OCI-LY7 (cell line): ENCODE measurements at regions not wholly inside any gene's neighbourhood (a gene's known extent, or its start where the extent isn't known, plus 50 kb on each side); places are given as distances from the start of the nearest gene placed in this dataset.

Experiments
- BruUV-seq: library from RNA; stranded (reverse); fragments of 400-500 nt; replicated peaks from 2 replicates; lab custom pipeline; 2021; lab: Mats Ljungman, UMichigan
- CTCF ChIA-PET: fragments of 300-600 bp; sonication (Branson Sonifier 250); formaldehyde crosslinking; loops from one replicate; lab custom pipeline; 2022; ENCODE audit warnings: antibody characterized with exemption; ENCODE audit not compliant: unreplicated experiment; lab: Charles Lee
- POLR2A ChIA-PET: fragments of 300-600 bp; sonication (Branson Sonifier 250); formaldehyde crosslinking; loops from one replicate; lab custom pipeline; 2022; ENCODE audit warnings: antibody characterized with exemption; lab: Charles Lee
- DNase-seq: peaks from one replicate; pipeline ENCODE4 v3.0.0-alpha.2; 2015; ENCODE audit warnings: low spot score
- H2AFZ ChIP-seq: fragments of 200-600 bp; sonication (generic), shearing (Covaris generic); 2 replicates; pipeline ENCODE4 v1.6.1; 2014; ENCODE audit warnings: mild to moderate bottlenecking, antibody characterized with exemption, low read length, moderate library complexity
- H3K27ac ChIP-seq: fragments of 200-600 bp; sonication (generic); 2 replicates; pipeline ENCODE4 v1.5.1; 2014; ENCODE audit warnings: mixed run types, low read depth, mild to moderate bottlenecking, moderate library complexity, low read length, inconsistent platforms; ENCODE audit not compliant: poor library complexity, severe bottlenecking
- H3K36me3 ChIP-seq: fragments of 200-600 bp; sonication (generic); 2 replicates; pipeline ENCODE4 v1.6.1; 2014; ENCODE audit warnings: mild to moderate bottlenecking, antibody characterized with exemption, low read length, moderate library complexity, mixed read lengths; ENCODE audit not compliant: insufficient read depth
- H3K4me1 ChIP-seq: fragments of 200-600 bp; sonication (generic); 2 replicates; pipeline ENCODE4 v1.5.1; 2014; ENCODE audit warnings: mild to moderate bottlenecking, low read length; ENCODE audit not compliant: insufficient read depth, poor library complexity, severe bottlenecking
- H3K4me2 ChIP-seq: fragments of 200-600 bp; sonication (generic); 2 replicates; pipeline ENCODE4 v1.6.1; 2014; ENCODE audit warnings: mild to moderate bottlenecking, low read length
- H3K4me3 ChIP-seq: fragments of 200-600 bp; sonication (generic); 2 replicates; pipeline ENCODE4 v1.5.1; 2014; ENCODE audit warnings: mild to moderate bottlenecking, low read depth, low read length; ENCODE audit not compliant: poor library complexity, severe bottlenecking
- H3K79me2 ChIP-seq: fragments of 200-600 bp; sonication (generic); 2 replicates; pipeline ENCODE4 v1.6.1; 2016; ENCODE audit warnings: low read depth, mild to moderate bottlenecking, low read length, moderate library complexity, mixed read lengths; ENCODE audit not compliant: insufficient read depth
- H3K9me2 ChIP-seq: fragments of 200-600 bp; sonication (generic); 2 replicates; pipeline ENCODE4 v1.6.1; 2016; ENCODE audit warnings: mild to moderate bottlenecking, low read length, mixed read lengths; ENCODE audit not compliant: insufficient read depth
- H3K9me3 ChIP-seq: fragments of 200-600 bp; sonication (generic); 2 replicates; pipeline ENCODE4 v1.6.1; 2014; ENCODE audit warnings: mild to moderate bottlenecking, mixed run types, low read length, mixed read lengths
- H4K20me1 ChIP-seq: fragments of 200-600 bp; sonication (generic); 2 replicates; pipeline ENCODE4 v1.6.1; 2014; ENCODE audit warnings: mild to moderate bottlenecking, antibody characterized with exemption, low read length, moderate library complexity, mixed read lengths; ENCODE audit not compliant: insufficient read depth
- CTCF ChIP-seq: fragments of 200-600 bp; sonication (generic); conservative IDR thresholded peaks from 2 replicates; pipeline ENCODE4 v1.5.1; 2014; ENCODE audit warnings: mild to moderate bottlenecking, antibody characterized with exemption, low read length, moderate library complexity, mixed read lengths
- EZH2phosphoT487 ChIP-seq: fragments of 200-600 bp; sonication (generic); IDR thresholded peaks from 2 replicates; pipeline ENCODE4 v1.6.1; 2018; ENCODE audit warnings: low read depth, borderline replicate concordance, mild to moderate bottlenecking, mixed run types, antibody characterized with exemption, low read length, moderate library complexity, mixed read lengths
- intact Hi-C: fragments of 100-400 bp; cut with micrococcal nuclease; formaldehyde crosslinking; loops from one replicate; pipeline ENCODE4 v1.10.0; 2022; ENCODE audit not compliant: unreplicated experiment

GRCh38 chr14:65954942-65955341 is 531.2 kb upstream of the CCDC196 start:
- H3K27ac ChIP-seq: no peak overlapping the region
- H3K4me3 ChIP-seq: no peak overlapping the region
- no TSS peak for BruUV-seq
- H3K9me3 ChIP-seq: no peaks in the 10 kb centered on the region
- no peak overlapping the region for H2AFZ ChIP-seq
- no peaks in the 10 kb centered on the region for H3K36me3 ChIP-seq
- peaks cover 5% of the 10 kb centered on the region for H3K4me1 ChIP-seq
- no peaks in the 10 kb centered on the region for H4K20me1 ChIP-seq
- no peak for TF ChIP-seq CTCF
- TF ChIP-seq EZH2phosphoT487: no peak
- no peak overlapping the region for H3K4me2 ChIP-seq
- CTCF ChIA-PET: no interaction called here
- DNase-seq: no peak
- intact Hi-C loops: no loop called here
- POLR2A ChIA-PET: no interaction called here
- H3K79me2 ChIP-seq: no peaks in the 10 kb centered on the region
- H3K9me2 ChIP-seq: no peaks in the 10 kb centered on the region

- Histone ChIP-seq H3K27ac (no peak overlapping the region), H3K79me2 (no peaks in the 10 kb centered on the region), H3K4me2 (no peak overlapping the region), H3K9me3 (no peaks in the 10 kb centered on the region), H2AFZ (no peak overlapping the region), H3K4me3 (no peak overlapping the region), H4K20me1 (no peaks in the 10 kb centered on the region), H3K9me2 (no peaks in the 10 kb centered on the region), H3K4me1 (peaks cover 5% of the 10 kb centered on the region), H3K36me3 (no peaks in the 10 kb centered on the region)
- ChIA-PET POLR2A (interaction anchor here (0.5 kb wide), 1 partner anchor 674 kb away, joined by 3 read pairs; no protein-coding TSS in a partner anchor), CTCF (no interaction called here)
- DNase-seq: no peak
- TF ChIP-seq EZH2phosphoT487: no peak
- TF ChIP-seq CTCF: no peak
- BruUV-seq: no TSS peak
- intact Hi-C loops: loop anchor here (2.0 kb wide), 1 partner anchor 735 kb away; no protein-coding TSS in a partner anchor
Measured at GRCh38 chr14:65957631-65958205, 528.5 kb upstream of the CCDC196 start.
